Testis (tissue), 2 donors: ENCODE measurements at regions not wholly inside any gene's neighbourhood (a gene's known extent, or its start where the extent isn't known, plus 50 kb on each side); places are given as distances from the start of the nearest gene placed in this dataset.

Experiments used
- DNase-seq: peaks from one replicate; pipeline ENCODE4 v3.0.0-alpha.2; 2019
- H3K27ac ChIP-seq, 2 donors: fragments of 200-600 bp; sonication (generic); one replicate each; pipeline ENCODE4 v1.5.1; 2019
- H3K27me3 ChIP-seq: fragments of 200-600 bp; sonication (generic); one replicate; pipeline ENCODE4 v1.5.1; 2019
- H3K36me3 ChIP-seq: fragments of 200-600 bp; sonication (generic); one replicate; pipeline ENCODE4 v1.5.1; 2017; ENCODE audit warnings: low read depth; ENCODE audit errors: missing control alignments
- H3K4me1 ChIP-seq: fragments of 200-600 bp; sonication (generic); one replicate; pipeline ENCODE4 v1.5.1; 2019
- H3K4me3 ChIP-seq, 2 donors: fragments of 200-600 bp; sonication (generic); one replicate each; pipeline ENCODE4 v1.5.1; 2017 to 2019
- H3K9me3 ChIP-seq: fragments of 200-600 bp; sonication (generic); one replicate; pipeline ENCODE4 v1.5.1; 2017
- CTCF ChIP-seq, 3 experiments: fragments of 450-650 bp in 2 of 3; fragments of 200-600 bp in 1 of 3; sonication (generic) in 1 of 3; IDR thresholded peaks; one replicate each; pipeline ENCODE4 v1.5.1; 2016 to 2019; ENCODE audit warnings: antibody characterized with exemption in 3 of 3, mild to moderate bottlenecking in 2 of 3, moderate library complexity in 1 of 3
- POLR2A ChIP-seq: fragments of 450-650 bp; IDR thresholded peaks from one replicate; pipeline ENCODE4 v1.6.1; 2017; ENCODE audit warnings: antibody characterized with exemption, mild to moderate bottlenecking, moderate library complexity
- WGBS, 2 donors: methylation state at CpG; one replicate each; pipeline ENCODE4 v1.1.5; 2018; 5-methylcytosine and 5-hydroxymethylcytosine counted together
- intact Hi-C: fragments of 100-400 bp; cut with DNase I; formaldehyde crosslinking; loops from one replicate; pipeline ENCODE4 v1.15.1; 2023; ENCODE audit warnings: low total_unique reads

GRCh38 chr15:47620960-47621681 is 96.2 kb upstream of the SEMA6D start:
- Histone ChIP-seq H3K4me1 (no peaks in the 10 kb centered on the region), H3K36me3 (no peaks in the 10 kb centered on the region), H3K27ac (no peak overlapping the region), H3K4me3 (no peak overlapping the region), H3K27me3 (no peaks in the 10 kb centered on the region), H3K9me3 (no peaks in the 10 kb centered on the region)
- no peak for TF ChIP-seq POLR2A
- no peak for TF ChIP-seq CTCF (IDR thresholded peaks at IDR 0.05)
- 85 to 93% methylated on average over 7 of the region's 7 CpGs for WGBS, 2 donors
- intact Hi-C loops = no loop called here
- DNase-seq = no peak

GRCh38 chr15:47622055-47622454 is 95.2 kb upstream of the SEMA6D start:
- intact Hi-C loops = no loop called here
- Histone ChIP-seq H3K27me3 (no peaks in the 10 kb centered on the region), H3K27ac (no peak overlapping the region), H3K36me3 (no peaks in the 10 kb centered on the region), H3K4me1 (no peaks in the 10 kb centered on the region), H3K4me3 (no peak overlapping the region), H3K9me3 (no peaks in the 10 kb centered on the region)
- no peak for DNase-seq
- TF ChIP-seq CTCF (IDR thresholded peaks at IDR 0.05) (no peak), POLR2A (no peak)
- WGBS, 2 donors = 57 to 69% methylated on average over 2 of the region's 2 CpGs

GRCh38 chr15:47624503-47624902 is 92.8 kb upstream of the SEMA6D start:
- intact Hi-C loops = no loop called here

GRCh38 chr15:47639042-47639441 is 78.3 kb upstream of the SEMA6D start:
- H3K36me3 ChIP-seq = no peaks in the 10 kb centered on the region
- WGBS, 2 donors = 59 to 100% methylated on average over 1 of the region's 1 CpG
- H3K27me3 ChIP-seq = no peaks in the 10 kb centered on the region
- intact Hi-C loops = no loop called here
- no peak for TF ChIP-seq CTCF (IDR thresholded peaks at IDR 0.05)
- no peak for TF ChIP-seq POLR2A
- no peak overlapping the region for H3K27ac ChIP-seq
- H3K9me3 ChIP-seq = no peaks in the 10 kb centered on the region
- no peak overlapping the region for H3K4me3 ChIP-seq
- H3K4me1 ChIP-seq = no peaks in the 10 kb centered on the region
- DNase-seq = no peak

More at GRCh38 chr15:47624503-47624902, 92.8 kb upstream of the SEMA6D start:
- Histone ChIP-seq H3K27me3 (no peaks in the 10 kb centered on the region), H3K27ac (no peak overlapping the region), H3K4me1 (no peaks in the 10 kb centered on the region), H3K9me3 (no peaks in the 10 kb centered on the region), H3K4me3 (no peak overlapping the region), H3K36me3 (no peaks in the 10 kb centered on the region)
- TF ChIP-seq CTCF (IDR thresholded peaks at IDR 0.05) (no peak), POLR2A (no peak)
- DNase-seq = no peak

GRCh38 chr15:47640079-47640478 is 77.2 kb upstream of the SEMA6D start:
- no peak for DNase-seq
- intact Hi-C loops = no loop called here
- TF ChIP-seq CTCF (IDR thresholded peaks at IDR 0.05) (no peak), POLR2A (no peak)
- no peaks in the 10 kb centered on the region for H3K27me3 ChIP-seq
- H3K36me3 ChIP-seq = no peaks in the 10 kb centered on the region
- no peak overlapping the region for H3K4me3 ChIP-seq
- WGBS, 2 donors = 78 to 83% methylated on average over 5 of the region's 5 CpGs
- no peaks in the 10 kb centered on the region for H3K9me3 ChIP-seq
- H3K4me1 ChIP-seq = peaks cover 5% of the 10 kb centered on the region
- no peak overlapping the region for H3K27ac ChIP-seq
